ENCODE measurements at regions not wholly inside any gene's neighbourhood (a gene's known extent, or its start where the extent isn't known, plus 50 kb on each side); places are given as distances from the start of the nearest gene placed in this dataset.

GRCh38 chr15:39207532-39208115 lies 373.3 kb upstream of the THBS1 start:
- H3K79me2 ChIP-seq (replicated peaks; ENCODE audit: insufficient read depth, low read length), result no peaks in the 10 kb centered on the region
- H3K4me2 ChIP-seq (ENCODE audit: low read length), result no peak overlapping the region
- no peak overlapping the region for H2AFZ ChIP-seq (ENCODE audit: low read depth, low read length)
- no peaks in the 10 kb centered on the region for H3F3A ChIP-seq (ENCODE audit: insufficient read depth, low read length, poor library complexity, severe bottlenecking)
- no peaks in the 10 kb centered on the region for H3K9me3 ChIP-seq (ENCODE audit: low read length)
- H3K27me3 ChIP-seq (ENCODE audit: insufficient read depth, low read depth, low read length), result no peaks in the 10 kb centered on the region
- no peak for TF ChIP-seq MXI1 (conservative IDR thresholded peaks at IDR 0.05; ENCODE audit: poor library complexity, severe bottlenecking)
- no peak for TF ChIP-seq EZH2 (IDR thresholded peaks at IDR 0.05; ENCODE audit: borderline replicate concordance, insufficient read depth, low read length, poor library complexity, severe bottlenecking)
- no peak for TF ChIP-seq CTCF (IDR thresholded peaks at IDR 0.05; ENCODE audit: poor library complexity, severe bottlenecking)
- TF ChIP-seq TAF1 (IDR thresholded peaks at IDR 0.05; ENCODE audit: low read depth), result no peak
- TF ChIP-seq REST (IDR thresholded peaks at IDR 0.05; ENCODE audit: borderline replicate concordance), result no peak
- no peak for TF ChIP-seq RAD21 (conservative IDR thresholded peaks at IDR 0.05)
- no peak for TF ChIP-seq EP300 (conservative IDR thresholded peaks at IDR 0.05; ENCODE audit: poor library complexity, severe bottlenecking)
- no peak overlapping the region for H3K27ac ChIP-seq (ENCODE audit: low read length)
- no peaks in the 10 kb centered on the region for H3K36me3 ChIP-seq (ENCODE audit: insufficient read depth, low read length)
- H4K20me1 ChIP-seq (ENCODE audit: insufficient read depth), result no peaks in the 10 kb centered on the region
- no peak overlapping the region for H3K9ac ChIP-seq (ENCODE audit: low read length)
- no peak overlapping the region for H3K4me3 ChIP-seq (ENCODE audit: low read length)
- no peaks in the 10 kb centered on the region for H3K9me2 ChIP-seq (ENCODE audit: insufficient read depth, low read length)

- Histone ChIP-seq H3K36me3 (ENCODE audit: insufficient read depth, low read length) (no peaks in the 10 kb centered on the region), H3K27me3 (ENCODE audit: insufficient read depth, low read depth, low read length) (no peaks in the 10 kb centered on the region), H2AFZ (ENCODE audit: low read depth, low read length) (no peak overlapping the region), H3K79me2 (replicated peaks; ENCODE audit: insufficient read depth, low read length) (no peaks in the 10 kb centered on the region), H3K27ac (ENCODE audit: low read length) (no peak overlapping the region), H3K9me2 (ENCODE audit: insufficient read depth, low read length) (no peaks in the 10 kb centered on the region), H3K9ac (ENCODE audit: low read length) (no peak overlapping the region), H3K9me3 (ENCODE audit: low read length) (no peaks in the 10 kb centered on the region), H3F3A (ENCODE audit: insufficient read depth, low read length, poor library complexity, severe bottlenecking) (no peaks in the 10 kb centered on the region), H3K4me2 (ENCODE audit: low read length) (no peak overlapping the region), H3K4me3 (ENCODE audit: low read length) (no peak overlapping the region), H4K20me1 (ENCODE audit: insufficient read depth) (no peaks in the 10 kb centered on the region)
- TF ChIP-seq CTCF (IDR thresholded peaks at IDR 0.05; ENCODE audit: poor library complexity, severe bottlenecking) (no peak), REST (IDR thresholded peaks at IDR 0.05; ENCODE audit: borderline replicate concordance) (no peak), MXI1 (conservative IDR thresholded peaks at IDR 0.05; ENCODE audit: poor library complexity, severe bottlenecking) (no peak), EZH2 (IDR thresholded peaks at IDR 0.05; ENCODE audit: borderline replicate concordance, insufficient read depth, low read length, poor library complexity, severe bottlenecking) (no peak)
Measured at GRCh38 chr15:39208187-39208586, 372.7 kb upstream of the THBS1 start.
